PC-9 (cell line): ENCODE measurements at regions not wholly inside any gene's neighbourhood (a gene's known extent, or its start where the extent isn't known, plus 50 kb on each side); places are given as distances from the start of the nearest gene placed in this dataset.

Experiments
- CTCF ChIP-seq: fragments of 200-600 bp; sonication (generic); conservative IDR thresholded peaks from 2 replicates; pipeline ENCODE4 v1.6.1; 2017; ENCODE audit warnings: mixed run types, antibody characterized with exemption, mild to moderate bottlenecking, moderate library complexity
- EZH2 ChIP-seq: fragments of 200-600 bp; sonication (generic); IDR thresholded peaks from 2 replicates; pipeline ENCODE4 v1.8.0; 2017; ENCODE audit warnings: antibody characterized with exemption, low read depth

- no peak for TF ChIP-seq CTCF
- TF ChIP-seq EZH2 = no peak
These were observed 158.8 kb upstream of the SIX2 start for GRCh38 chr2:45167920-45168629.
